Activated T-helper 2 cell treated with anti-CD3 and anti-CD28 coated beads, Interferon-gamma antibody, Interleukin-2, Interleukin-4, amounts not matched to agents 10 μg/mL and 5 μg/mL and 100 μg/mL, durations not matched to agents 14 hours and 24 hours and 36 hours (primary cell): ENCODE measurements at regions not wholly inside any gene's neighbourhood (a gene's known extent, or its start where the extent isn't known, plus 50 kb on each side); places are given as distances from the start of the nearest gene placed in this dataset.

Experiments used
- DNase-seq: peaks from one replicate; pipeline ENCODE4 v3.0.0; 2021; ENCODE audit warnings: low spot score
- H3K27ac Mint-ChIP-seq: one replicate; pipeline ENCODE4 v1.8.0; 2021; ENCODE audit warnings: mixed read lengths
- H3K27me3 Mint-ChIP-seq: one replicate; pipeline ENCODE4 v1.8.0; 2021; ENCODE audit warnings: low read depth, mixed read lengths
- H3K36me3 Mint-ChIP-seq: one replicate; pipeline ENCODE4 v1.8.0; 2021; ENCODE audit warnings: low read depth, mixed read lengths
- H3K4me1 Mint-ChIP-seq: one replicate; pipeline ENCODE4 v1.8.0; 2021; ENCODE audit warnings: low read depth, mixed read lengths
- H3K4me3 Mint-ChIP-seq: one replicate; pipeline ENCODE4 v1.8.0; 2021; ENCODE audit warnings: low read depth, mild to moderate bottlenecking, moderate library complexity, mixed read lengths
- H3K9me3 Mint-ChIP-seq: one replicate; pipeline ENCODE4 v1.8.0; 2021; ENCODE audit warnings: mixed read lengths
- intact Hi-C: fragments of 100-400 bp; cut with micrococcal nuclease; formaldehyde crosslinking; loops from one replicate; pipeline ENCODE4 v1.15.1; 2023

GRCh38 chr3:160126761-160127160, 98.5 kb upstream of the C3orf80 start:
- Mint-ChIP-seq H3K4me3 (no peak overlapping the region), H3K27me3 (no peaks in the 10 kb centered on the region), H3K9me3 (no peaks in the 10 kb centered on the region), H3K27ac (no peak overlapping the region), H3K36me3 (no peaks in the 10 kb centered on the region), H3K4me1 (peaks cover 50% of the 10 kb centered on the region)
- intact Hi-C loops = loop anchor here (2.0 kb wide), 1 partner anchor 100 kb away; no protein-coding TSS in a partner anchor
- DNase-seq = no peak

DNA sequence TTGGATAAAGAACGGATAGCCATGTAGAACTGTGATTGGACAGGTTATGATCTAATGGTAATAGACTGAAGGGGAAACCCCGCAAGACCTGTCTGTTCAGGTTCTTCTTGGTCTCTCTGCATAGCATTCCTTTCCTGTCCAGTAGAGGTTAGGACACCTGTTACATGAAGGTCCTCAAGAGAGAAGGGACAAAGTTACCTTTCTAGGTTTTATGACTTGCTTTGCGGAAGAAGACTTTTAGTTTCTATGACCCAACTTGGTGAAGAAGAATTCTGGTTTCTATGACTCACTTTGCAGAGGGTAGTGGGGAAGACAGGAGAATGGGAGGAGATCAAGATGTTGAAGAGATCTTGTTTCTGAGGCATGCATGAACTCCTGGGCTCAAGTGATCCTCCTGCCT, 97.9 kb upstream of the C3orf80 start:
- H3K36me3 Mint-ChIP-seq = no peaks in the 10 kb centered on the region
- H3K27ac Mint-ChIP-seq = no peak overlapping the region
- intact Hi-C loops = loop anchor here (2.0 kb wide), 1 partner anchor 101 kb away; no protein-coding TSS in a partner anchor

GRCh38 chr3:160128056-160128455, 97.2 kb upstream of the C3orf80 start:
- no peaks in the 10 kb centered on the region for H3K36me3 Mint-ChIP-seq
- H3K27ac Mint-ChIP-seq = no peak overlapping the region
- peaks cover 50% of the 10 kb centered on the region for H3K4me1 Mint-ChIP-seq
- H3K4me3 Mint-ChIP-seq = no peak overlapping the region
- DNase-seq = no peak
- H3K9me3 Mint-ChIP-seq = no peaks in the 10 kb centered on the region
- intact Hi-C loops = no loop called here
- no peaks in the 10 kb centered on the region for H3K27me3 Mint-ChIP-seq

More for the DNA sequence above, 97.9 kb upstream of the C3orf80 start:
- no peak for DNase-seq
- H3K4me1 Mint-ChIP-seq = peaks cover 50% of the 10 kb centered on the region
- H3K4me3 Mint-ChIP-seq = no peak overlapping the region
- no peaks in the 10 kb centered on the region for H3K27me3 Mint-ChIP-seq
- H3K9me3 Mint-ChIP-seq = no peaks in the 10 kb centered on the region

- Mint-ChIP-seq H3K36me3 (no peaks in the 10 kb centered on the region), H3K27me3 (no peaks in the 10 kb centered on the region), H3K27ac (no peak overlapping the region), H3K4me3 (no peak overlapping the region), H3K4me1 (peaks cover 39% of the 10 kb centered on the region), H3K9me3 (no peaks in the 10 kb centered on the region)
- intact Hi-C loops = no loop called here
- DNase-seq = no peak
Observed at GRCh38 chr3:160129459-160130061, 95.7 kb upstream of the C3orf80 start.

DNA sequence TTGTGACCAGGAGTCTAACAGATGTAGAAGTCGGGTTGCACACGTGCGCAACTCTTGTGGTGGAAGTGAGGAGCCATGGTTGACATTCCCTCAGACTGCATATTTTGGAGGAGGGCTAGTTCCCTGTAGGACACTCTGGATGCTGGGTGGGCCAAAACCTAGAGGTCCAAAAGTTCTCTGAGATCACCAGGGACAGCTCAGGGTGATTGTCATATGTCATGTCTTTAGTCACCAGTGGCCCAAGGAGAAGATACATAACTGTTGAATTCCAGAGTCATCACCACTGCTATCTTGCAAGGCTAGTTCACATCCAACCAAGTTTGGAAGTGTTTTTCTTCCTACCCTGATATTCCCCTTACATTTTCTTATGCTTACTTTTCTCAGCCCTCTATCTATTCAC, 95.2 kb upstream of the C3orf80 start:
- H3K4me1 Mint-ChIP-seq = peaks cover 38% of the 10 kb centered on the region
- no peak overlapping the region for H3K27ac Mint-ChIP-seq
- intact Hi-C loops = no loop called here
- no peaks in the 10 kb centered on the region for H3K27me3 Mint-ChIP-seq
- H3K36me3 Mint-ChIP-seq = no peaks in the 10 kb centered on the region
- no peak for DNase-seq
- no peak overlapping the region for H3K4me3 Mint-ChIP-seq
- no peaks in the 10 kb centered on the region for H3K9me3 Mint-ChIP-seq

GRCh38 chr3:160130950-160131349, 94.3 kb upstream of the C3orf80 start:
- Mint-ChIP-seq H3K9me3 (no peaks in the 10 kb centered on the region), H3K27ac (no peak overlapping the region), H3K4me1 (peaks cover 36% of the 10 kb centered on the region), H3K27me3 (no peaks in the 10 kb centered on the region), H3K4me3 (no peak overlapping the region), H3K36me3 (no peaks in the 10 kb centered on the region)
- DNase-seq = no peak
- intact Hi-C loops = no loop called here

DNA sequence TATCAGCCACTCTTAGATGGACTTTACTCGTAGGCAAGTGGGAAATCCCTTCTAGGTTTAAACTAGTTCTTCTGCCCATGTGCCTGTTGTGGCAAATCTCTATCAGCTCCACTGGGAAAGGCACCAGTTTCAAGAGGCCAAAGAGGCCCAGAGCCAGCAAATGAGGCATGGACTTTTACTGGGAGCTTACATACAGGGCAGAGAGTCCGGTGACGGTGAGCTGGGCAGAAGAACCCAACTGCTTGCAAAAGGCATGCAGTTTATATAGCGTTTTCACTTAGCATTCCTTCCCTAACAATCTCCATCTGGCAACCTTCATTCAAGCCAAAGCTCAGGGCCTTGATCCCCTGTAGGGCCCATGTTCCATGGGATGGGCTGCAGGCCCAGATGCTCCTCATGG, 93.0 kb upstream of the C3orf80 start:
- Mint-ChIP-seq H3K27ac (no peak overlapping the region), H3K9me3 (no peaks in the 10 kb centered on the region), H3K27me3 (no peaks in the 10 kb centered on the region), H3K4me1 (peaks cover 29% of the 10 kb centered on the region), H3K36me3 (no peaks in the 10 kb centered on the region), H3K4me3 (no peak overlapping the region)
- intact Hi-C loops = no loop called here
- no peak for DNase-seq

DNA sequence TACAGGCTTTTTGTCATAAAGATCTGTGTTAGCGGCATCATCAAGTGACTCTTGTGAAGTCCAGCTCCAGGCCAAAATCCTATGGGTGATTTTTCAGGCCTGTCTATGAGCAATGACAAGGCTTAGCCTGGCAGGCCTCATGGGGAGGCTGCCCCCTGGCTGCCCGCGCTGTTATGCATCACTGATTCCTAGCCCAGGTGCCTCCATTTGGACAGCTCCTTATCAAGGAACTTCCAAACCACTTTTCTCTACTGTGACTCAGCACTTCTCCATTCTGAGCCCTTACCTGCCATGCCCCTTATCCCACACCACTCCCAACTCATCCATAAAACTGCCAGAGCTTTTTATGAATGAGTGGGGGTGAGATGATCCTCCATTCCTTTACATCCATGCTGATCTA, 91.5 kb upstream of the C3orf80 start:
- intact Hi-C loops = no loop called here
- no peak overlapping the region for H3K4me3 Mint-ChIP-seq

GRCh38 chr3:160134454-160134853, 90.8 kb upstream of the C3orf80 start:
- Mint-ChIP-seq H3K27ac (no peak overlapping the region), H3K27me3 (no peaks in the 10 kb centered on the region), H3K4me3 (no peak overlapping the region), H3K4me1 (peaks cover 19% of the 10 kb centered on the region), H3K36me3 (no peaks in the 10 kb centered on the region), H3K9me3 (no peaks in the 10 kb centered on the region)
- intact Hi-C loops = no loop called here
- no peak for DNase-seq

More for the DNA sequence above, 91.5 kb upstream of the C3orf80 start:
- H3K27ac Mint-ChIP-seq = no peak overlapping the region
- DNase-seq = no peak
- no peaks in the 10 kb centered on the region for H3K27me3 Mint-ChIP-seq
- H3K4me1 Mint-ChIP-seq = peaks cover 23% of the 10 kb centered on the region
- no peaks in the 10 kb centered on the region for H3K36me3 Mint-ChIP-seq
- no peaks in the 10 kb centered on the region for H3K9me3 Mint-ChIP-seq

- no peaks in the 10 kb centered on the region for H3K9me3 Mint-ChIP-seq
- no peak overlapping the region for H3K27ac Mint-ChIP-seq
- peaks cover 15% of the 10 kb centered on the region for H3K4me1 Mint-ChIP-seq
- DNase-seq = no peak
- H3K36me3 Mint-ChIP-seq = no peaks in the 10 kb centered on the region
- intact Hi-C loops = no loop called here
- no peak overlapping the region for H3K4me3 Mint-ChIP-seq
- H3K27me3 Mint-ChIP-seq = no peaks in the 10 kb centered on the region
Observed at GRCh38 chr3:160134964-160135363, 90.3 kb upstream of the C3orf80 start.

DNA sequence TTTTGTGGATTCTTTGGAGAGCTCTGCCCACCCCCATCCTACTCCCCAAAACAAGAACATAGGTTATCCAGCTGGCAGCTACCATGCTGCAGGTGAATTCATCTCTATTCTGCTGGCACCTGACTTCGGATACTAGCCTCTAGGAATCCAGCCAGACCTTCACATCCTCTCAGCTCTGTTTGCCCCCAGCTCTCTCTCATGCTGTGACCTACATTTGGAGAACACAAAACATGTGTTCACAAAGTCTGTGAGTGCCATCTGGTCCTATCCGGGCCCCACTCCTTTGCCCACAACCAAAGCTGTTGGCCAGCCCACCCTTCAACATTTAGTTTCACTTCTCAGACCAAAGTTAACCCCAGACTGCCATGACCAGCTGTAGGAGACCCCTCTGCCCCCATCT, 89.4 kb upstream of the C3orf80 start:
- Mint-ChIP-seq H3K4me3 (no peak overlapping the region), H3K9me3 (peaks cover 5% of the 10 kb centered on the region), H3K27me3 (no peaks in the 10 kb centered on the region), H3K27ac (no peak overlapping the region), H3K4me1 (peaks cover 18% of the 10 kb centered on the region), H3K36me3 (peaks cover 5% of the 10 kb centered on the region)
- no peak for DNase-seq
- intact Hi-C loops = no loop called here

- DNase-seq = no peak
- intact Hi-C loops = no loop called here
- Mint-ChIP-seq H3K4me3 (no peak overlapping the region), H3K36me3 (peaks cover 8% of the 10 kb centered on the region), H3K4me1 (peaks cover 21% of the 10 kb centered on the region), H3K27ac (no peak overlapping the region), H3K27me3 (no peaks in the 10 kb centered on the region), H3K9me3 (peaks cover 10% of the 10 kb centered on the region)
Observed at GRCh38 chr3:160136421-160136820, 88.8 kb upstream of the C3orf80 start.

DNA sequence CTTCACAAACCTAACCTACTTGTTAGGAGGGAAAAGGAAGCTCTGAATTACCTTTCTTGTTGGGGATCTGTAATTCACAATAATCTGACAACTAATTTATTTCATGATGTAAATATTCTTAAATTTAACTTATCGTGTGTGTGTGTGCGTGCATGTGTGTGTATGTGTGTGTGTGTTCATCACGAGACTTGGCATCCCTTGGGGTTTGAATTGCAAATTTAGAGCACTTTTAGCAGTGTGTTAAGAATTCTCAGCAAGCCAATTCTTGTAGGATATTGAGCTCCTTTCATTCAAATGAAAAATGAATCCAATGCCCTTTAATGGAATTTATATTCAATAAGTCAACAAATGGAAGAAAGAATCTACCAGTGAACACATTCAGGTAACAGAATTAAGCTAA, 85.9 kb upstream of the C3orf80 start:
- Mint-ChIP-seq H3K4me3 (no peak overlapping the region), H3K36me3 (peaks cover 8% of the 10 kb centered on the region), H3K27ac (no peak overlapping the region), H3K4me1 (peaks cover 21% of the 10 kb centered on the region), H3K9me3 (peaks cover 31% of the 10 kb centered on the region), H3K27me3 (no peaks in the 10 kb centered on the region)
- no peak for DNase-seq
- intact Hi-C loops = no loop called here

- peaks cover 31% of the 10 kb centered on the region for H3K9me3 Mint-ChIP-seq
- no peak overlapping the region for H3K27ac Mint-ChIP-seq
- H3K4me3 Mint-ChIP-seq = no peak overlapping the region
- intact Hi-C loops = loop anchor here (1.0 kb wide), 1 partner anchor 16 kb away; no protein-coding TSS in a partner anchor
- H3K36me3 Mint-ChIP-seq = peaks cover 8% of the 10 kb centered on the region
- peaks cover 15% of the 10 kb centered on the region for H3K4me1 Mint-ChIP-seq
- no peak for DNase-seq
- no peaks in the 10 kb centered on the region for H3K27me3 Mint-ChIP-seq
Observed at GRCh38 chr3:160140756-160141155, 84.5 kb upstream of the C3orf80 start.
